Skeletal muscle tissue (tissue), 1 donor: ENCODE measurements at regions not wholly inside any gene's neighbourhood (a gene's known extent, or its start where the extent isn't known, plus 50 kb on each side); places are given as distances from the start of the nearest gene placed in this dataset. TPM values are rescaled to one million over a fixed set of nuclear protein-coding genes. Genes with fewer than 3 reads are reported as not detected.

Experiments
- small RNA-seq: library from RNA; depleted of rRNA; stranded (forward); fragments of <200 nt; gene quantifications from one replicate; pipeline ENCODE3, GENCODE V24; 2014

Small RNA genes lying in the stretch of these regions (small RNA-seq; reads per million reads assigned to genes)
- not detected for gene AL121932.1
